Activated CD4-positive, alpha-beta T cell treated with anti-CD3 and anti-CD28 coated beads, Interleukin-2, amount 50 U/mL, for 4 hours (primary cell): ENCODE measurements at regions not wholly inside any gene's neighbourhood (a gene's known extent, or its start where the extent isn't known, plus 50 kb on each side); places are given as distances from the start of the nearest gene placed in this dataset.

Source experiments
- DNase-seq, 2 experiments: peaks; one replicate each; pipeline ENCODE4 v3.0.0-alpha.2; 2020

DNA sequence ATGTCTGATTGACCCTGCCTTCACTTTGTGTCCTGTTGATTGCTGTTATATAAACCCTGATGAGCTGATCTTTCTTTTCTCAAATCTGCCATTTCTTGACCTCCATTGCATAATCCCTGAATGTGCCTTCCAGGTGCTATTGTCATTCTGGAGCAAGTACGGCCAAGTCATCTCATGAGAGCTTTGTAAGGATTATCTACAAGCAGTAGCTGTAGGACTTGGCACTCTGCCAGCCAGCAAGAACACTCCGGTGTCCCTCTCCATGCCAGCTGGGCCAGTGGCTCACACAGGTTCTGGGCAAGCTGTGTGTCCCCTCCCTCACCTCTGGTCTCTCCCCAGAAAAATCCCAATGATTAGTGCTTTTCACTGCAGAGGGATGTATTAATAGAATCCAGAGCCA, 348.1 kb downstream of the FOXO1 start:
- no peak for DNase-seq

- DNase-seq = no peak
Measured at GRCh38 chr13:40319699-40320579, 346.5 kb downstream of the FOXO1 start.

GRCh38 chr13:40328091-40328490, 338.4 kb downstream of the FOXO1 start:
- no peak for DNase-seq

DNA sequence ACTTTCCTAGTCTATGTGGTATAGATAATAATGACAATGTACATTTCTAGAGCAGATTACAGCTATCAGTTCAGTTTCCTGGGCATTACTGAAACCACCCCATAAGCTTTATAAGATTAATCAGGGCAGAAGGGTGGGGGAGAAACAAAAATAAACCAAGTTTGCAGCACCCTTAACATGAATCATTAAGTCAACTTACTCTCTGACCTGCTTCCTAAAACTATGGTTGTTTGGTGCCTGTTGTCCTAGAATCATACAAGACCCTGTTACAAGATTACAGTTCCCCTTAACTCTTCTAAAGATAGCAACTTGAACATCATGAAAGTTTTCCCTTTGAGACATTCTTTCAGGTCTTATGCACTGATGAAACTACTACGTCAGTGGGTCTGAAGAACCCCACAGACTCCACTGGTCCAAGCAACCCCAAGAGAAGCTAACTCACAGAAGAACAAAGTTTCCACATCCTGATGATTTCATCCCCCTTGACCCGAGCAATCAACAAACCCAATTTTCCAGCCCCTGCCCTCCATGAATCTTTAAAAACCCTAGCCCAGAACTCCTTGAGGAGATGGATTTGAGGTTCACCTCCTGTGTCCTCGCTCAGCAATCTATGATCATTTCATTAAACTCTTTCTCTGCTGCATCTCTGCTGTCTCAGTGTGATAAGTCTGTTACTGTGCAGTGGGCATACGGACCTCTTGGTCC, 336.5 kb downstream of the FOXO1 start:
- DNase-seq = no peak

DNA sequence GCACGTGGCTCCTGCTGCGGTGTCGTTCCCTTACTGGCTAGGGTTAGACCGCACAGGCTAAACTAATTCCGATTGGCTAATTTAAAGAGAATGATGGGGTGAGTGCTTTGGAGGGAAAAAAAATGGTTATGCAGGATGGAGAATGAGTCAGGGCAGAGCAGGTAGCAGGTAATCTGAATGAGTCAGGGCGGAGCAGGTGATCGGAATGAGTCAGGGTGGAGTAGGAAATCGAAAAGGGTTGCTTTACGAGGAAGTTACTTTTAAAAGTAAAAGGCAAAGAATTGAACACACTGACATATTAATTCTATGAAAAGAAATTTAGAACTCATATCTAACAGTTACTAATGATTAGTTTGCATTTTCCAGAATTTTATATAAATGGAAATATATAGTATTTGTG, 335.5 kb downstream of the FOXO1 start:
- DNase-seq = no peak

GRCh38 chr13:40331802-40332201, 334.6 kb downstream of the FOXO1 start:
- DNase-seq = no peak

DNA sequence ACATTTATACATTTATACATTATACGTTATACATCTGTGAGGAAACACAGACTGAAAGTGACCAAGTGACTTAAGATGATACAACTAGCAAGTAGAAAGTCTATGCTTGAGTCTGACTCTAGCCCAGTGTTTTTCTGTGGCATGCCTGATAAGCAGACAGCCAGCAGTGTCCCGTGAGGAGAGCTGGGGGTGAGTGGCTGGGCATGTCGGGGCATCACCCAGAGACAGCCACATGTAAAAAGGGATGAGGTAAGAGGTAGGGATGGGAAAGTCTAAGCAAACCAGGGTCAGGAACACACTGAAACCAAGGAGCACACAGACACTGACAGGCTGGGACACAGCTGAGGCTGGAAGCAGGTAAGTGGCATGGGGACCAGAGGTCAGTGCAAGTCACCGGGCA, 333.2 kb downstream of the FOXO1 start:
- DNase-seq = no peak

DNA sequence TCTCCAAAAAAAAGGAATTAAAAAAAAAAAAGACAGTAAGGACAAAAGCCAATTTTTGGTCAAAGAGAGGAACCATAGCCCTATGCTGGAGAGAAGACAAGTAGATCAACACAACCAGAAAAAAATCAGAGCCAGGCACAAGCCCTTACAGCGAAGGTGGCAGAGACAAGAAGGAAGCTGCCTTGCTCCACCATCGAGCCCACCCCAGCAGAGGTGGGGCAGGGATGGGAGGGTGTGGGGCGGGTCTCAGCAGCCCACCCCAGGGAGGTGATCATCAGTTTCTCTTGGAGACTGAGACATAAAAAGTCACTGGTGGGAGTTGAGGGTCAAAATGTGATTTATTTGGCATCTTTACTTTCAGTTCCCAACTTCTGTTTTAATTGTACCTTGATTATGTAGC, 332.4 kb downstream of the FOXO1 start:
- DNase-seq = no peak

- DNase-seq = no peak
Measured at GRCh38 chr13:40334616-40335015, 331.8 kb downstream of the FOXO1 start.

GRCh38 chr13:40336228-40337221, 329.9 kb downstream of the FOXO1 start:
- DNase-seq = no peak

DNA sequence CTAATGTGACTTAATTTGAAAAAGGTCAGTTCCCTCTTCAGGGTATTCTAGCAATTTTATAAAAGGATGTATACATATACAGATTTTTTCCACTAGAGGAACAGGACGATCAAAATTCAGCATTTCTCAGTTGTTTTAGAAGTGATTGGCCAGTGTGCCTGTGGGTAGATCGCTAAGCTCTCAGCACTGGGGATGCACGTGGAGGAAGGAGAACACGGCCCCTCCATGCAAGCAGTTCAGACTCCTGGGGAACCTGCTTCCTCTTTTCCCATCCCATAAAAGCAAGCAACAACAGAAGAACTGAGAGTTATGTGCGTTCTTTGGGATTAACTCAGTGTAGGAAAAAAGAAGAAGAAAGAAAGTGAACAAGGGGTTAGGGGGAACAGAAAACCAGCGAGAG, 328.8 kb downstream of the FOXO1 start:
- no peak for DNase-seq

GRCh38 chr13:40338217-40338616, 328.2 kb downstream of the FOXO1 start:
- no peak for DNase-seq

GRCh38 chr13:40340368-40341095, 325.9 kb downstream of the FOXO1 start:
- no peak for DNase-seq

- DNase-seq = no peak
Measured at GRCh38 chr13:40341096-40341471, 325.4 kb downstream of the FOXO1 start.

GRCh38 chr13:40341501-40341900, 324.9 kb downstream of the FOXO1 start:
- DNase-seq = no peak

DNA sequence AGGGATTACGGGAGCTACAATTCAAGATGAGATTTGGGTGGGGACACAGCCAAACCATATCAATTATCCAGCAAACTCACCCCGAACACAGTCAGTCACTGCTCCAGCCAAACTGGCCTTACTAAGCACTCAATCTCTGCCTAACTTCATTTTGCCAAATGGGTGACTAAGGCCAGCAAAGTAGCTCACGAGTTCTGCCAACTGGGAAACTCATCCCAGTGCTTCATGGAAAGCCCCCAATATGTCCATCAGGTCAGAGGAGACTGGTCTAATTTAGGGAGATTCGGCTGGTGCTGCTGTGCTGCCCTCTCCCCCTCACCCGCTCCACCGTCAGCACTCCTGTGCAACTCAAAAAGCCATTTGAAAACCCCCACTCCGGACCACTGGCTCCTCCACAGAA, 324.0 kb downstream of the FOXO1 start:
- DNase-seq = no peak

GRCh38 chr13:40342901-40343300, 323.5 kb downstream of the FOXO1 start:
- DNase-seq = no peak

DNA sequence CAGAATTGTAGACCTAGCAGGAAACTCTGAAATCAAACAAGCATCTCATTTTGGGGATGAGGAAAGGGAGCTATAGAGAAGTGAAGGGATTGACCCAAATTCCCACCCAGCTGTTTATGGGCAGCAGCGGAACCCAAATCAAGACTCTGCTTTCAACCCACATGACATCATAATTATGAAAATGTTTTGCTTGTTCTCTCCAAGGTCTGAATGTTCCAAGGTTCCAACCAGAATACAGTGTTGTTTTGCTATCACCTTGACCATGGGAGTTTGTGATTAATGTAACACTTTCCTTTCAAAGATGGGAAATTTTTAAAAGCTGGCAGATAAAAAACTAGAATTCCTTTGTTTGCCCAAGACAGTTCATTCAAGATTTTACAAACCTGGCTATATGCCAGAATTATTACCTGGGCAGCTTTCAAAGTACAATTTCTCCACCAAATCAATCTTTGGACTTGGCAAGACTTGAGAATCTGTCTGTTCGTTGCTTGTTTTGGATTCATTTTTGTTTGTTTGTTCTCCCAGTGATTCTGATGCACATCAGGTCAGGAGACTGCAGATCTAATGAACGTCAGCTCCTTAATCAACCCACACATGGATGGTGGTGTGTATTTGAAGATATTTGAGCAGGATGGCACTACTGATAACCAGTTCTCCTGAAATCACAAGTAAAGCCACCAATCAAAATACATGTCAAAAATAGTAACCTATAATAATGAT, 322.7 kb downstream of the FOXO1 start:
- DNase-seq = no peak

- DNase-seq = no peak
Measured at GRCh38 chr13:40344270-40345148, 321.9 kb downstream of the FOXO1 start.

- no peak for DNase-seq
Measured at GRCh38 chr13:40345149-40345514, 321.3 kb downstream of the FOXO1 start.
